AG09309 (cell line): ENCODE measurements at regions not wholly inside any gene's neighbourhood (a gene's known extent, or its start where the extent isn't known, plus 50 kb on each side); places are given as distances from the start of the nearest gene placed in this dataset.

Source experiments
- DNase-seq: peaks from one replicate; pipeline ENCODE4 v3.0.0-alpha.2; 2010; ENCODE audit warnings: low read depth
- H3K4me3 ChIP-seq: 2 replicates; pipeline ENCODE4 v1.5.1; 2011; ENCODE audit warnings: mild to moderate bottlenecking, low read depth, low read length, moderate library complexity; ENCODE audit not compliant: control insufficient read depth
- CTCF ChIP-seq: IDR thresholded peaks from 2 replicates; pipeline ENCODE4 v1.5.1; 2011; ENCODE audit warnings: mild to moderate bottlenecking, low read depth, low read length, inconsistent platforms; ENCODE audit not compliant: insufficient read depth, control insufficient read depth; ENCODE audit errors: missing control alignments

- no peak for TF ChIP-seq CTCF
- no peak overlapping the region for H3K4me3 ChIP-seq
- no peak for DNase-seq
Measured at GRCh38 chr3:459311-459670, 262.7 kb downstream of the CHL1 start.

- DNase-seq = no peak
- no peak for TF ChIP-seq CTCF
- H3K4me3 ChIP-seq = no peak overlapping the region
Measured at GRCh38 chr3:461006-461405, 264.4 kb downstream of the CHL1 start.

- H3K4me3 ChIP-seq = no peak overlapping the region
- no peak for TF ChIP-seq CTCF
- no peak for DNase-seq
Measured at GRCh38 chr3:462851-463250, 266.3 kb downstream of the CHL1 start.

- TF ChIP-seq CTCF = no peak
- no peak for DNase-seq
Measured at GRCh38 chr3:463252-464192, 267.0 kb downstream of the CHL1 start.

GRCh38 chr3:464255-464654 is 267.7 kb downstream of the CHL1 start:
- no peak for DNase-seq
- no peak for TF ChIP-seq CTCF
- no peak overlapping the region for H3K4me3 ChIP-seq

More at GRCh38 chr3:463252-464192, 267.0 kb downstream of the CHL1 start:
- H3K4me3 ChIP-seq = no peak overlapping the region

GRCh38 chr3:468172-468571 is 271.6 kb downstream of the CHL1 start:
- TF ChIP-seq CTCF = no peak
- DNase-seq = no peak
- no peak overlapping the region for H3K4me3 ChIP-seq
